M059J (cell line): ENCODE measurements at regions not wholly inside any gene's neighbourhood (a gene's known extent, or its start where the extent isn't known, plus 50 kb on each side); places are given as distances from the start of the nearest gene placed in this dataset.
"Not testable (repeated sequence)": the region's sequence is repeated elsewhere in the genome, so short reads cannot be mapped to it uniquely, and the experiment has no call there.

Experiments
- DNase-seq: peaks from one replicate; pipeline ENCODE4 v3.0.0-alpha.2; 2012; ENCODE audit warnings: low read depth

DNA sequence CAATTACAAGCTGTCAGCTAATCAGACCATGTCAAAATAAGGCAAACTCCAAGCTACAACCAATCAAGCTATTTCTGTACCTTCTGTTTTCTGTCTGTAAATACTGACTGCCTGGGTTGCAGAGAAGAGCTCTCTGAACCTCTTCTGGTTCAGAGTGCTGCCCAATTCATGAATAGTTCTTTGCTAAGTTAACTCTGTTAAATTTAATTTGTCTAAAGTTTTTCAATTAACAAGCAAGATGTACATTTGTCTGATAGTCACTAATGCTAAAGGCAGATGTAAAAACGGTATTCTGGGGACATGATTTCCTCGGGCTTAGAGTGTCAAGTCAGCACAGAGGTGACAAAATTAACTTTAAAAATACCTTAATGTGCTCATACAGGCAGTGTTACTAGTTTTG, 408.3 kb upstream of the CLINT1 start:
- no peak for DNase-seq

GRCh38 chr5:158265931-158266700, 407.2 kb upstream of the CLINT1 start:
- DNase-seq: no peak

- no peak for DNase-seq
Observed at GRCh38 chr5:158265346-158265745, 406.4 kb upstream of the CLINT1 start.

GRCh38 chr5:158264264-158264663, 405.3 kb upstream of the CLINT1 start:
- no peak for DNase-seq

GRCh38 chr5:158261674-158262367, 402.9 kb upstream of the CLINT1 start:
- DNase-seq: no peak

DNA sequence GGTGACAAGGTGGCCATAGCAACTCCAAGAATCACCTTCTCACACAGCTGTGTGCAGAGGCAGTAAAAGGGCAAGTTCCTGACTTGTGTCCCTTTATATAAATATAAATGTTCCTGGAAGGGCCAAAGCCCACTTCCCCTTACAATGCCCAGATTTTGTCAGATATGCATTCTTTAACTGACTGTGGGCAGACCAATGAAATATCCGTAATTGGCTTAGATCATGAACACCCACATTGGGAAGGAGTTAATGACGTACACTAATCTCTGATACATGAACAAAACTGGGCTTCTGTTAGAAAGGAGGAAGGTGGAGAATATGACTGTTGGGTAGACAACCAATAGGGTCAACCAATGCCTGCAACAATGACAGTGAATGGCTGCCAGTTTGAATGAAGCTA, 397.2 kb upstream of the CLINT1 start:
- no peak for DNase-seq

- no peak for DNase-seq
Observed at GRCh38 chr5:158255609-158256008, 396.7 kb upstream of the CLINT1 start.

DNA sequence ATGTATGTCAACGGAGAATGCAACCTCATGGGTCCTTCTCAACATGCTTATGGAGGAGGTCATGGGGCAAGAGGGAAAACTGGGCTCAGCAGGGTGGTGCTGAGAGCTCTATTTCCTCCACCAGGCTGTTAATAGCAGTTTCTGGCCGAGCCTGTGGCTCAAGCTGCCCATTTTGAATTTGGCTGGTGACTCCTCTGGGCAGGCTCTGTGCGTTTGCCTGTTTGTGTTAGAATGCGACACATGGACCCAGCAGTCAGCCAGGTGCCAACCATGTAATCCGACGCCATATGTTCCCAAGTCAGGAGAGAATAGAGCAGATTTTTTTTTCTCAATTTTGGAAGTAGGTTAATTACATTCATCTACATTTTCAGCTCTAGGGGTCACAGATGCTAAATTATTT, 387.7 kb upstream of the CLINT1 start:
- DNase-seq: no peak

DNA sequence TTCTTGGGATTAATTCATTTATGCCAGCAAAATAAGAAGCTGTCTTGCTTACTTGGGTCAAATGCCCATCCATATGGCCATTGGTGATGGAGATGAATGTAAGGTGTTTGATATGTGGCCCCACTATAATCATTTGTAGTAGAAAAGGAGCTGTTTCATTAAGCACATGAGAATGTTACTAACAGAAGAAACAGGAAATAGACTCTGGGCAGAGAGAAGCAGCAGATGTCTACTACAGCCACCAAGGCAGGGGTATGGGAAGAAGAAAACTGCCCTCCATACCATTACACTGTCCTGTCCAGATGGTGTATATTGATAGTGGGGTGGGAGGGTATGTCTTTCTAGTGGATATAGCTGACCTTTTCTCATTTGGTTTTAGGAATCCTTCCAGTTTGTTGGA, 386.6 kb upstream of the CLINT1 start:
- DNase-seq: no peak

GRCh38 chr5:158244882-158245281, 385.9 kb upstream of the CLINT1 start:
- DNase-seq: no peak

DNA sequence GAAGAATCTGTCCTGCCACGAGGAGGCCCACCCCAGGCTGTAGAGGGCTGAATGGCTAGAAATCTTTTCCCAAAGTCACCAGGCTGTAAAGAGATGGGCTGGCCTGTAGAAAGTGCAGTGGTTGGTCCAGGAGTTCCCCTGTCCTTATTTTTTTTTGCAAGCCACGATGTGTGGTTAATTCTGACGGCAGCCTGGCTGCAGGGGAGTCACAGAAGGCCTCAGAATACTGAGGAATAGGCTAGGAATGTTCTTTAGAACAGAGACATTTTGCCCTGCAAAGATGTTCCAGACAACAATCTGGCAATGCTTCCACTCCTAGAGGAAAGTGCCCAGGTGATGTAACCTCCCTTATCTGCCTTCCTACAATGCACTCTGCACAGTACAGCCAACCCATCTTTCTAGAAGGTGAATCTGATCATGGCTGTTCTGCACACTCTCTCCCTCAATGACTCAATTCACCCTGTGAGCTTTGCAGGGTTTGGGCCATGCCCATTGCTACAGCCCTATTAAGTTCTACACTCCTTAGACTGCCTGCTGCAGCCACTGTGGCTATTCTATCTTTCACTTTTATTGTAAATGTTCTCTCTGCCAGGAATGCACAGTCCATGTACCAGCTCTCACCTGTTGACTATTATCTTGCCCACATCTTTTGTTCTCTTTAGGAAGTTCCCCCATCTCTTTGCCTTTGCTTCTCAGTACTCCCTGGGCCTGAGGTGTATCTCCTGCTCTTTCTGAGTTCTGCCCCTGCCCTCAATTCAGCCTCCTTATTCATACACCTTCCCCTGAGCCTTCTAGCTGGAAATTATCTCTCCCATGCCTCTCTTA, 377.8 kb upstream of the CLINT1 start:
- DNase-seq: no peak

- DNase-seq: no peak
Observed at GRCh38 chr5:158235159-158235547, 376.2 kb upstream of the CLINT1 start.

DNA sequence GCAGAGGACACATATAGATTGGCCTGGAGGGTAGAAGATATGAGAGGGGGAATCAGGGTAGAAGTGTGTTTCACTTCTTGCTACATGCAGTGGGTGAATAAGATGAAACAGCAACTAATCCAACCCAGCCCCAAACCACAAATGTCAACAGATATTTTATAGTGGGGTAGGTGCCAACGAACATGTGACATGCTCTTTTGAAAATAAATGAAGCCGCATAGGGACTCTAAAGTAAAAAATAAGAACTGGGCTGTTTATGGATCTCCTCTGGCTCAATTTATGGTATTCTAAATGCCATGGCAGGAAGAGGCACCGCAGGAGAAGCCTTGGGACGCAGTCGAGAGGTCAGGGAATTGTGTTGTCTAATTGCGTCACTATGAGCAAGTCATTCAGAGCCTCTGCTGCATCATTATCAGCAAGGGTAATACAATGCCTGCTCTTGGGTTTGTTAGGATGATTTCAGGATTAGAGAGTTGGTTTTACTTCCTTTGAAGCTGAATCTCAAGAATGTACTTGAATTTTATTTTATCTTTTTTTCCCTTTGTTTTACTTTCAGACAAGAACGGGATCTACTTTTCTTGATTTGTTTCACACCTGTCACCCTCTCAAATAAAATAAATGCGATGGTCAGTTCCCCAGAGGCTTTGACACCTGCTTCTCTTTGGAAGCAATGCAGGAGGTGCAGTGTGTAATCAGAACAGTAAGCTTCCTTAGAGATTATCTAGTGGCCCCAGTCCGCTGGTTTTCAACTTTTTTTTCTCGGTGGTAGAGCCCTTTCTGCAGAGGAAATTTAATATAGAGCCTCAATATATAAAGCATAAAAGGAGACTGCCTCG, 375.6 kb upstream of the CLINT1 start:
- DNase-seq: peak; percentile 3

DNA sequence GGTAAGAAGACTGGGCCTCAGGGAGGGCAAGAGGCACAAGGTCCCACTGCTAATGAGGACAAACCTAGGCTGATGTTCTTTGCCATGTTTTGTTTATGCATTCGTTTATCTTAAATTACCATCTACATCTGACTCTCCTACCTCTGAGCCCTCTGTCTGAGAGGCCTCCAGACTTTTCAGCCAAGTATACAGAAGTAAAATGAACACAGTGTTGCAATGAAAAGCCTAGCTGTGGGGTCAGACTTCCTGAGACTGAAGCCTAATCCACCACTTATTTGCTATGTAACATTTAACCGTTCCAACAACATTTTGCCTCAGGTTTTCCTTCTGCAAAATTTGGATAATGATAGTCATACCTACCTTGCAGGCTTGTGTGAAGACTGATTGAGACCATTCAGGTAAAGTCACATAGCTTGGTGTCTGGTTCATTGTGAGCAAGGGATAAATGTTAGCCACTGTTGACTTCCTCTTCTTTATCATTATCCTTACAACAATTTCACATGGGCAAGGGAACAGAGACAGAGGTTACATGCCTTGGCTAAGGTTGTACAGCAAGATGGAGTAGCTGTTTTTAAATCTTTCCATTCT, 374.9 kb upstream of the CLINT1 start:
- DNase-seq: no peak

DNA sequence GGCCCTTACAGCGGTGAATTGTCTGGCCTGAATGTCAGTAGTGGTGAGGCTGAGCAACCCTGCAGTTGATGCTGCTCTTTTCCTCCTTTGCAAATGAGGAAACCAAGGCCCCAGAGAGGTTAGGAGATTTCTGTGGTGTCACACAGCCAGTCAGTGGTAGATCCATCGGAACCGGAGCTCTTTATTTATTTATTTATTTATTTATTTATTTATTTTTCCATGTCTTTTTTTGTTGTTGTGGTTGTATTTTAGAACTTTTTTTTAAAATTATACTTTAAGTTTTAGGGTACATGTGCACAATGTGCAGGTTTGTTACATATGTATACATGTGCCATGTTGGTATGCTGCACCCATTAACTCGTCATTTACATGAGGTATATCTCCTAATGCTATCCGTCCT, 368.4 kb upstream of the CLINT1 start:
- not testable (repeated sequence) for DNase-seq

GRCh38 chr5:158226496-158226895, 367.6 kb upstream of the CLINT1 start:
- no peak for DNase-seq

- DNase-seq: no peak
Observed at GRCh38 chr5:158224253-158224652, 365.3 kb upstream of the CLINT1 start.

DNA sequence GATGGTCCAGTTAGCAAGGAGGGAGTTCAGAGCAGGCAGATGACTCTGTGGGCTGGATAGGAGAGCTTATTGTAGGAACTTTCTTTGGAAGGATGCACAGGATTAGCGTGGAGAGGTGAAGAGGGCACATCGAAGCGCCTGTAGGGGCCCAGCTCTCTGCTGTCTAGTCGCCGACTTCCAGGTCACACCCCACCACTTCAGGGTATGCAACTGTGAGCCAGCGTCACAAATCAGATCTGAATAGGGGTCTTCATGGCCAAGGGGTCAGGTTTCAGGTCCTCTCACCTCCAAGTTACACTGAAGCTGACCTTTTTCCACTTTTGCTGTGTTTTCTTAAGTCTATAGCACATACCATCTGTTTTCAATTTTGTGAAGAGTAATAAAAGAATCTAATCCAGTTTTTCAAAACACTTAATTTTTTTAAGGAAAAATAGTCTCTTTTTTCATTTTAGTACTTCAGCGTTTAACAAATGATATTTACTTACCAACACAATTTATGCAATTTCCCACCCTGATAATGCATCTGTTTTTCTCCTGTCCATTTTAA, 364.2 kb upstream of the CLINT1 start:
- DNase-seq: no peak

- DNase-seq: peak; percentile 1
Observed at GRCh38 chr5:158212917-158213316, 354.0 kb upstream of the CLINT1 start.

DNA sequence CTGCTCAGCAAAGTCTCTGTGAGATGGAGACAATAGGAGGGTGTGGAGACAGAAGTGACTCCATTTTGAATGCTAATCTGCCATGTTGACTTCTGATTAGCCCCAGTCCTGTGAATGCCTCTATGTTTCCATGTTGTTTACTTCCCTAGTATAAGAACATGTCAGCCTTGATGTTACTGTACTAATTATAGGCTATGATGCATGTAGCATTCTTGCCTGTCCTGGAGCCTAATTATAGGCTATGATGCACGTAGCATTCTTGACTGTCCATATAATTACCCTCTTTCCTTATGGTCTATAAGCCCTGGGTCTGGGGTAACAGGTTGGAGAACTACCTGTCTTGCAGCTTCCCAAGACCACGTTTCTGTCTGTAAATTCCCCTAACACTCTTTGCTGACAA, 353.3 kb upstream of the CLINT1 start:
- no peak for DNase-seq
